ENCODE measurements at regions not wholly inside any gene's neighbourhood (a gene's known extent, or its start where the extent isn't known, plus 50 kb on each side); places are given as distances from the start of the nearest gene placed in this dataset.

DNA sequence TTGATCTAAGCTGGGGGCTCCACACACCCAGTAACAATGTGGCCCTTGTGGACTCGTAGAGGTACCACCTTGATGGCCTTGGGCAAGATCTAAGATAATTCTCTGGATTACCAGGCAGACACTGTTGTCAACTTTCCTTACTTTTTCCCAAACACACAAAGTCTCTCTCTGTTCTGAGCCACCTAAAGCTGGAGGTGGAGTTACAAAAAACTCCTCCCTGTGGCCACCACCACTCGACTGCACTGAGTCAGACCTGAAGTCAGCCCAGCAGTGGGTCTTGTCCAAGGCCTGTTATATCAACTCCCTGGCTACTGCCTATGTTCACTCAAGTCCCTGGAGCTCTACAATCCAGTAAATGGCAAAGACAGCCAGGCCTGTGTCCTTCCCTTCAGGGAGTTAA lies 70.1 kb upstream of the TECRL start:
- DNase-seq (no peak), ATAC-seq (ENCODE audit: low read depth) (no peak)
- Histone ChIP-seq H3K4me1 (ENCODE audit: control insufficient read depth, insufficient read depth, low read length) (no peaks in the 10 kb centered on the region), H2BK15ac (ENCODE audit: low read depth, low read length) (no peak overlapping the region), H3K4ac (ENCODE audit: low read depth, low read length) (no peak overlapping the region), H4K91ac (ENCODE audit: insufficient read depth, low read depth, low read length) (no peak overlapping the region), H3K23ac (ENCODE audit: low read depth, low read length) (no peak overlapping the region), H3K9me1 (ENCODE audit: insufficient read depth, low read length) (no peaks in the 10 kb centered on the region), H3K56ac (ENCODE audit: extremely low read depth, insufficient read depth, low read length) (no peak overlapping the region), H3K4me3 (ENCODE audit: insufficient read depth, low read depth, low read length) (no peak overlapping the region), H4K8ac (ENCODE audit: low read depth in 2 of 2, low read length in 2 of 2) (no peak overlapping the region), H3K79me1 (ENCODE audit: low read depth in 1 of 2, low read length in 2 of 2) (no peaks in the 10 kb centered on the region), H3K4me2 (ENCODE audit: low read depth, low read length) (no peak overlapping the region), H3K27me3 (ENCODE audit: control insufficient read depth, insufficient read depth, low read length) (no peaks in the 10 kb centered on the region), H4K5ac (ENCODE audit: low read depth, low read length) (no peak overlapping the region), H2AK5ac (ENCODE audit: low read depth, low read length) (no peak overlapping the region), H4K20me1 (ENCODE audit: insufficient read depth, low read length) (no peaks in the 10 kb centered on the region), H2AK9ac (replicated peaks; ENCODE audit: low read depth, low read length, poor library complexity) (no peak overlapping the region), H3K9ac (ENCODE audit: low read depth, low read length) (no peak overlapping the region), H3K27ac (ENCODE audit: insufficient read depth, low read length) (no peak overlapping the region), H3K9me3 (ENCODE audit: control insufficient read depth, insufficient read depth, low read length) (peaks cover 12% of the 10 kb centered on the region), H3K14ac (replicated peaks; ENCODE audit: low read depth, low read length) (no peak overlapping the region), H3K18ac (ENCODE audit: low read depth, low read length) (no peak overlapping the region), H2BK20ac (ENCODE audit: low read depth, low read length) (no peak overlapping the region), H2AFZ (replicated peaks; ENCODE audit: low read length, poor library complexity) (no peak overlapping the region), H2BK5ac (ENCODE audit: low read depth, low read length, poor library complexity, severe bottlenecking) (no peak overlapping the region), H3K36me3 (ENCODE audit: control insufficient read depth, insufficient read depth, low read length) (no peaks in the 10 kb centered on the region), H2BK120ac (ENCODE audit: low read depth, low read length) (no peak overlapping the region)
- no TSS peak for BruUV-seq (replicated peaks)
- in situ Hi-C loops (cut with MboI; ENCODE audit: low sequenced_read_pairs) = no loop called here
- CTCF ChIA-PET = no interaction called here
- intact Hi-C loops (cut with micrococcal nuclease) = no loop called here
- TF ChIP-seq MAZ (IDR thresholded peaks at IDR 0.05; ENCODE audit: borderline replicate concordance, low read depth, low read length) (no peak), MXI1 (IDR thresholded peaks at IDR 0.05; ENCODE audit: borderline replicate concordance, low read depth, low read length) (no peak), FOS (IDR thresholded peaks at IDR 0.05; ENCODE audit: low read depth, low read length) (no peak), BHLHE40 (IDR thresholded peaks at IDR 0.05; ENCODE audit: low read depth, low read length) (no peak), CHD1 (IDR thresholded peaks at IDR 0.05; ENCODE audit: low read depth, low read length) (no peak), MAFK (IDR thresholded peaks at IDR 0.05; ENCODE audit: low read depth, low read length) (no peak), POLR2A (IDR thresholded peaks at IDR 0.05; ENCODE audit: low read depth, low read length) (no peak), RCOR1 (IDR thresholded peaks at IDR 0.05; ENCODE audit: insufficient replicate concordance, low read length) (no peak), NFE2L2 (IDR thresholded peaks at IDR 0.05; ENCODE audit: low read depth, low read length) (no peak), RAD21 (IDR thresholded peaks at IDR 0.05; ENCODE audit: low read length) (no peak), CEBPB (IDR thresholded peaks at IDR 0.05; ENCODE audit: low read depth, low read length) (no peak), SMC3 (IDR thresholded peaks at IDR 0.05; ENCODE audit: low read depth, low read length) (no peak), RFX5 (IDR thresholded peaks at IDR 0.05; ENCODE audit: low read depth, low read length) (no peak)
- TF ChIP-seq, protein P1, sequence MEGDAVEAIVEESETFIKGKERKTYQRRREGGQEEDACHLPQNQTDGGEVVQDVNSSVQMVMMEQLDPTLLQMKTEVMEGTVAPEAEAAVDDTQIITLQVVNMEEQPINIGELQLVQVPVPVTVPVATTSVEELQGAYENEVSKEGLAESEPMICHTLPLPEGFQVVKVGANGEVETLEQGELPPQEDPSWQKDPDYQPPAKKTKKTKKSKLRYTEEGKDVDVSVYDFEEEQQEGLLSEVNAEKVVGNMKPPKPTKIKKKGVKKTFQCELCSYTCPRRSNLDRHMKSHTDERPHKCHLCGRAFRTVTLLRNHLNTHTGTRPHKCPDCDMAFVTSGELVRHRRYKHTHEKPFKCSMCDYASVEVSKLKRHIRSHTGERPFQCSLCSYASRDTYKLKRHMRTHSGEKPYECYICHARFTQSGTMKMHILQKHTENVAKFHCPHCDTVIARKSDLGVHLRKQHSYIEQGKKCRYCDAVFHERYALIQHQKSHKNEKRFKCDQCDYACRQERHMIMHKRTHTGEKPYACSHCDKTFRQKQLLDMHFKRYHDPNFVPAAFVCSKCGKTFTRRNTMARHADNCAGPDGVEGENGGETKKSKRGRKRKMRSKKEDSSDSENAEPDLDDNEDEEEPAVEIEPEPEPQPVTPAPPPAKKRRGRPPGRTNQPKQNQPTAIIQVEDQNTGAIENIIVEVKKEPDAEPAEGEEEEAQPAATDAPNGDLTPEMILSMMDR (conservative IDR thresholded peaks at IDR 0.05; ENCODE audit: low read depth, low read length) = no peak
- TF ChIP-seq, protein P2, sequence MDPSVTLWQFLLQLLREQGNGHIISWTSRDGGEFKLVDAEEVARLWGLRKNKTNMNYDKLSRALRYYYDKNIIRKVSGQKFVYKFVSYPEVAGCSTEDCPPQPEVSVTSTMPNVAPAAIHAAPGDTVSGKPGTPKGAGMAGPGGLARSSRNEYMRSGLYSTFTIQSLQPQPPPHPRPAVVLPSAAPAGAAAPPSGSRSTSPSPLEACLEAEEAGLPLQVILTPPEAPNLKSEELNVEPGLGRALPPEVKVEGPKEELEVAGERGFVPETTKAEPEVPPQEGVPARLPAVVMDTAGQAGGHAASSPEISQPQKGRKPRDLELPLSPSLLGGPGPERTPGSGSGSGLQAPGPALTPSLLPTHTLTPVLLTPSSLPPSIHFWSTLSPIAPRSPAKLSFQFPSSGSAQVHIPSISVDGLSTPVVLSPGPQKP (IDR thresholded peaks at IDR 0.05; ENCODE audit: borderline replicate concordance, low read depth, low read length) = no peak
- TF ChIP-seq, protein P3, sequence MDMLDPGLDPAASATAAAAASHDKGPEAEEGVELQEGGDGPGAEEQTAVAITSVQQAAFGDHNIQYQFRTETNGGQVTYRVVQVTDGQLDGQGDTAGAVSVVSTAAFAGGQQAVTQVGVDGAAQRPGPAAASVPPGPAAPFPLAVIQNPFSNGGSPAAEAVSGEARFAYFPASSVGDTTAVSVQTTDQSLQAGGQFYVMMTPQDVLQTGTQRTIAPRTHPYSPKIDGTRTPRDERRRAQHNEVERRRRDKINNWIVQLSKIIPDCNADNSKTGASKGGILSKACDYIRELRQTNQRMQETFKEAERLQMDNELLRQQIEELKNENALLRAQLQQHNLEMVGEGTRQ (IDR thresholded peaks at IDR 0.05; ENCODE audit: low read depth, low read length) = no peak
- dilution Hi-C loops (cut with HindIII; ENCODE audit: low sequenced_read_pairs, unreplicated experiment) = no loop called here
- POLR2A ChIA-PET (ENCODE audit: unreplicated experiment) = no interaction called here
- WGBS, 2 experiments (ENCODE audit: extremely low coverage in 2 of 2, insufficient read length in 1 of 2) = no CpG with 5 or more reads among the region's 2 CpGs

Measured in IMR-90 (cell line).